Fibroblast of peridontal ligament (primary cell): ENCODE measurements at regions not wholly inside any gene's neighbourhood (a gene's known extent, or its start where the extent isn't known, plus 50 kb on each side); places are given as distances from the start of the nearest gene placed in this dataset.
"Not testable (repeated sequence)": the region's sequence is repeated elsewhere in the genome, so short reads cannot be mapped to it uniquely, and the experiment has no call there.

Source experiments
- DNase-seq: peaks from one replicate; pipeline ENCODE4 v3.0.0-alpha.2; 2010; ENCODE audit errors: extremely low read depth

DNA sequence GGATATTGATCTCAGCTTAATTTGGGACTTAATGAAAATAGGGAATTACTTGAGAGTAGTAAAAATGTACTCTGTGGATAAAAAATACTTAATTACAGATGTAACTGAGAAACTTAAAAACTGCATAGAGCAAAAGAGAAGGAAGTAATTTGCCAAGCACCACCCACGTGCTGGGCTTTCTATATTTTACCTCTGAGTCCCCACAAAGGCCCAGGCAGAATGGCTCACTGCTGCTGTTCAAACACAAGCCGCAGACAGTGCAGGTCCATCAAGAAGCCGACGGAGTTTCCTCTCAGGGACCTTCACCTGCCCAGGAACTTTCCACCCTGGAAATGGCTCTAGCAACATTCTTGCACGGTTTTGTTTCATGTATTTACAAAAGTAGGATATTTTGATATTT lies 77.2 kb upstream of the TRPM1 start:
- no peak for DNase-seq

GRCh38 chr15:31179693-31180092 lies 78.2 kb upstream of the TRPM1 start:
- no peak for DNase-seq

DNA sequence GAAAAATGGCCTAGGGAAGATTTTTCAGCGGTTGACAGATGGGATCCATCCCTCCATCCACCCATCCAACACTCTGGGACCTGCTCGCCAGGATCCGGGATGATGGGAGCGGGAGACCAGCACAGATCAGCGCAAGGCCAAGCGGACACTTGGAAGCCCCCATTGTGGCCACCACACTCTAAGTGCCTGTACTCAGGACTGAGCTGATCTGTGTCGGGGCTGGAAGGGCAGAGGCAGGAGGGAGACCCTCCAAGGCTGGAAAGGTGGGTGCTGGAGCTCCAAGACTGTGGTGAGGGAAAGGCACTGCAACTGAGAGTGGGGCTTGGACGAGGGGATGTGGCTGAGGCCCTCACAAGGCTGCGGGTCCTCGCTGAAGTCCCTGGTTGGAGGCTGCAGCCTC lies 91.8 kb upstream of the TRPM1 start:
- DNase-seq, result no peak

DNA sequence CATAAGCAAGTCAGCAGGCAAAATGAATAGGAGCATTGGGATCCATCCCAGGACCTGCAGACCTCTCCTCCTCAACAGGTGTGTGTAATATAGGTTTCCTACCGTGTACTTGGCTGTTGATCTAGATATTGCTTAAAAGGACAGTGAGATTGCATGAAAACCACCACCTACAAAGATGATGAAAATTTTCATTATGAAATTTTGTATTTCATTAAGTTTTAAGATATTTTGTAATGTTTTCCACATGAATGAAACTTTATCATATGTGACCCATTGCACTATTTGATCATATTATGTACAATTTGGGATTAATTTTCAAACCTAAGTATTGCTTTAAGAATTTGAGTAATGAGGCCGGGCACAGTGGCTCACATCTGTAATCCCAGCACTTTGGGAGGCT lies 94.3 kb upstream of the TRPM1 start:
- no peak for DNase-seq

GRCh38 chr15:31197497-31198414 lies 96.2 kb upstream of the TRPM1 start:
- peak; percentile 7 for DNase-seq

DNA sequence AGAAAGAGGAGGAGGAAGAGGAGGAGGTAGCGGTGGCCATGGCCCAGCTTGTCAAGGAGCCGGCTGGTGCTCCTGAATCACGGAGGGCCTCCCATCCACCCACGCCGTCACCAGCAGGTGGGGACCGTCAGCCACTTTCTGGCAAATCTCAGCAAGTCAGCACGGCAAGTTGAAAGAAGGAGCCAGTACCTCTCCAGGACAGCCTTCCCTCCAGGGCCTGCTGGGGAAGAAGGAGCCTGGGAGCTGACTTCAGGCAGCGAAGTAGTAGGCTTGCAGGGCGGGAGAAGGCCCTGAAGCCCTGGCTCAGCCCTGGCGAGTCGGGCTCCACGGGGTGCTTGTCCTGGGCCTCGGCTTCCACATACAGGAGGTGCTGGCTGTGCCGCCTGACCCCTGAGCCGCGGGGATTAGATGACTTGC lies 99.2 kb upstream of the TRPM1 start:
- DNase-seq, result peak; percentile 71

GRCh38 chr15:31202953-31203352 lies 101.4 kb upstream of the TRPM1 start:
- DNase-seq, result no peak

DNA sequence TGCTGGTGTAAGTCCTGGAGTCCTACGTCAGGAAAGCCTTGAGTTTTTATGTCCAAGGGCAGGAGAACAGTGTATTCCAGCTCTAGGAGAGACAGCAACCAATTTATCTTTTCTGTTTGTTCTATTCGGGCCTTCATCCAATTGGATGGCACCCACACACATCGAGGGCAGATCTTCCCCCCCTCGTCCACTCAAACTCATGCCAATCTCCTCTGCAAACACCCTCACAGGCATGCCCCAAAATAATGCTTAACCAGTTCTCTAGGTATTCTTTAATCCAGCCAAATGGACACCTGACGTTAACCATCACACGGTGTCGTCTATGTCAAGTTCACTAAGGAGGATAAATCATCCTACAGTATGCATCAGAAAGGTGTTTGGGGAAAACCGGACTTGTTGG lies 102.5 kb upstream of the TRPM1 start:
- DNase-seq, result no peak

GRCh38 chr15:31206386-31207181 lies 105.1 kb upstream of the TRPM1 start:
- no peak for DNase-seq

DNA sequence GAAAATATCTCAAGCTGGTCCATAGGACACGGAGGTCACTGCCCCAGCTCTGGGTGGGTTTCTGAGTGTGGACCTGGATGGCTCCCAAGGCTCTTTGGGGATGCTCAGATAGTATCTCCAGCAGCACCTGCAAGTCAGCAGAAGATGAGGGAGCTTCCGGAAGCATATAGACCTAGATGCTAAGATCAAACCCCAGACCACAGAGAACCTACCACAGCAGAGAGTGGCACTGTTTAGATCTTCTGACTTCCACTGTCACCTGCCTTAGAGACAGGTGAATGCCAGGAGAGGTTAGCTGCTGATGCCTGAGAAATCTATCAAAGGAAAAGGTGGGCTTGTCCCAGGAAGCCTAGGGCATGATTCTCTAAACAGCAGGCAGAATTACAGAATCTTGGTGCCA lies 105.7 kb upstream of the TRPM1 start:
- no peak for DNase-seq

DNA sequence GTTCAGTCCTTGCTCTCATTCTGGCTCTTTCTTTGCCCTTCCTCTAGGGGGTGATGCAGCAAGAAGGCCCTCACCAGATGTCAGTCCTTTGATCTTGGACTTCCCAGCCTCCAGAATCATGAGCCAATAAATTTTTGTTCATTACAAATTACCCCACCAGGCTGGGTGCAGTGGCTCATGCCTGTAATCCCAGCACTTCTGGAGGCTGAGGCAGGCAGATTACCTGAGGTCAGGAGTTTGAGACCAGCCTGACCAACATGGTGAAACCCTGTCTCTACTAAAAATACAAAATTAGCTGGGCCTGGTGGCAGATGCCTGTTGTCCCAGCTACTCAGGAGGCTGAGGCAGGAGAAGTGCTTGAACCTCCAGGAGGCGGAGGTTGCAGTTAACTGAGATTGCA lies 106.3 kb upstream of the TRPM1 start:
- DNase-seq, result not testable (repeated sequence)

DNA sequence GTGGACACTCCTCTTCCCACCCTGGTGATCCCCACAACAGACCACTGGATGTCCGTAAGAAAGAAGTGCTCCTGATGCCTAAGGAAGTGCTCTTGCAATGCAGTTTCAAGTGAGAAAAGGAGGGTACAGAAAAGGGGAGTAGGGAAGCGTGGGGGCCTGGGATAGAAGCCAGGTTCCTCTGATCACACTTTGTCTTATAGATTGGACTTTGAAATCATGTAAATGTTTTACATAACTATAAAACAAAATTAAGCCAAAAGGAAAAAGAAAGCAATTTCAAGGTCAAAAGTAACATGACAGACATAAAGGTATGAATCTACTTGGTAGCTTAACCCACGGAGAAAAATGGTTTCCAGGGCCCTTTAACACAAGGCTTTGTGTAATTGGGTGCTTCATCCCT lies 107.3 kb upstream of the TRPM1 start:
- DNase-seq, result no peak

- DNase-seq, result no peak
Observed at GRCh38 chr15:31211353-31211752, 109.8 kb upstream of the TRPM1 start.

DNA sequence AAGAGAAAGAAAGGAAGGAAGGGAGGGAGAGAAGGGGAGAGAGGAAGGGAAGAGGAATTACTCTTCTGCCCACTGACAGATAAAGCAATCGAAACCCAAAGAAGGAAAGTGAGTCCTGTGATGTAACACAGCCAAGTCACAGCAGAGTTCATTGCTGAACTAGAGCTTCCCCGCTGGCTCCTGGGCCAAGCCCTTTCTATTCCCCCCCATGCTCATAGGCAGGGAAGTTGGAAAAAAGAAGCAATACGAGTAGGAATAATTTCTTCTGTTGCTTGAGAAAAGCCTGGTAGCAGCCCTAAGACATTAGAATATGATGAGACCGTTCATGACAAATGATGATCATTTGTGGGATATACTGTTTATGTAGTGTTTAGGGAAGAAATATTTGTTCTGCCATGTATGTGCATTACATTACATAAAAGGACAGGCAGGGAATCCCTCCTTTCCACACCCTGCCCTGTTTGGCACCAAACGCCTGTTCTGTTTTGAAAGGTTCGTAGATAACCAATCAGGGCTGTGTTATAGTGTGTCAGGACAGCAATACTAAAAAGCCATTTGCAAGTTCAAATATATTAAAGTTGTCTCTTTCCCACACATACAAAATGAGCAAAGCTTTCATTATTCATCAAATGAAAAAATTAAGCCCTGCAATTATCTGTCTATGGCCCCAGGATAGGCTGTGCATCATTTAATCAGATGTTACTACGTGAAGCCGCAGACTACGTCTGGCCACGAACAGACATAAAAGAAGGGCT lies 111.0 kb upstream of the TRPM1 start:
- DNase-seq, result no peak

DNA sequence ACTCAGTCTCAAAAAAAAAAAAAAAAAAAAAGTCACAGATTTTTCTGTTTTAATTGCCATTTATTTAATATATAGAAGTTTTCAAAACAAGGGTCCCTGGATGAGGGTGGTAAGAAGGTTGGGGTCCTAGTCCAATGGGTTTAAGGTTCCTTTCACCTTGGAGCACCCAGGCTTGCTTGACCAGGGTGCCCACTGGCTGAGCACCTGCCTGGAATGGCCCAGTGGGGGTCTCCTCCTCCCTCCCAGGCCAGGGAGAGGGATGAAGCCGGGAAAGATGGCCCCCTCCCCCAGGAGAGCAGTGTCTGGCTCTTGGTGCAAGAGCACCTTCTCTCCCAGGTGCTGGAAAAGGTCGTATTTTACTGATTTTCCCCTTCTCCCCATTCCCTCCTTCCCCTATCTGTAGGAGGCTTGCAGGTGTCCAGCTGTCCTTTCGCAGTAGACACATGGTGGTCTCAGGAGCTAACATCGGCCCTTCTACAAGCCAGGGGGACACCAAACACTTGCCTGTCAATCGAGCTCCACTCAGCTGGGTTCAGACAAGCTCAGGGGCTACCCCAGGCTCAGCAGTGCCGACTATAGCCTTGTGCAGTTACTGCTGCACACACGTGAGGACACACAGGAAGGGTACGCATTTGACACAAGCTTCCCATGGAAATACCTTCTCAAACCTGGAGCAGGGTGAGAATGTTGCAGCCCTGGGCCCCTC lies 112.3 kb upstream of the KLF13 start:
- DNase-seq, result no peak

GRCh38 chr15:31214864-31215489 lies 111.7 kb upstream of the KLF13 start:
- peak; percentile 18 for DNase-seq

DNA sequence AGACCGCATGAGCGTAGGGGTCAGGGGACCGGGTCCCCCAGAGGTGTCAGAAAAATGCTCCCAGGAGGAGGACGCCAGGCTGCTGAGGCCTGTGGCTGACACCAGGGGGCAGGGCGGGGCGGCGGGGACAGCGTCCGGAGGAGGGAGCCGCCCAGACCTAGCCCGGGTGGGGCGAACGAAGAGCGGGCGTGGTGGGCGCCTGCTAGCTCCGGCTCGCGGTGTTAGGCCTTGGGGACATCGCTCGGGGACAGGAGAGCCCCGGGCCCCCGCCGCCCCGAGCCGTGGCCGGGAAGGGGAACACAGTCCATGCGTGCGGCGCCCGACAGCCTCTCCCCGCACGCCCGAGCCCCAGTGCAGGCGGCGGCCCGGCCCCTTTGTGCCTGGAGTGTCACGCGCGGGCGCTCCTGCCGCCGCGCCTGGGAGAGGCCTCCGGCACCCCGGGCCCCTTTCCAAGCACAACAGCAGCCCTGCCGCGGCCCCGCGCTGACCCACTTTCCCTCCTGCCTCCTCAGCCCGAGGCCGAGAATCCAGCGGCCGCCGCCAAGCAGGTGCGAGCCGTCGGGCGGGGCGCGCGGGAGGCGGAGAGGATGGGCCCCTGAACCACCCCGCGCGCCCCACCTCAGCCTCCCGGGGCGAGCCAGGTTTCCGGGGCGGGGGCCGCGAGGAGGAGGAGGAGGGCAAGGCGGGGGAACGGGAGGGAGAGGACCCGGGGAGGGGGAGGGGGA lies 111.0 kb upstream of the KLF13 start:
- peak; percentile 20 for DNase-seq

DNA sequence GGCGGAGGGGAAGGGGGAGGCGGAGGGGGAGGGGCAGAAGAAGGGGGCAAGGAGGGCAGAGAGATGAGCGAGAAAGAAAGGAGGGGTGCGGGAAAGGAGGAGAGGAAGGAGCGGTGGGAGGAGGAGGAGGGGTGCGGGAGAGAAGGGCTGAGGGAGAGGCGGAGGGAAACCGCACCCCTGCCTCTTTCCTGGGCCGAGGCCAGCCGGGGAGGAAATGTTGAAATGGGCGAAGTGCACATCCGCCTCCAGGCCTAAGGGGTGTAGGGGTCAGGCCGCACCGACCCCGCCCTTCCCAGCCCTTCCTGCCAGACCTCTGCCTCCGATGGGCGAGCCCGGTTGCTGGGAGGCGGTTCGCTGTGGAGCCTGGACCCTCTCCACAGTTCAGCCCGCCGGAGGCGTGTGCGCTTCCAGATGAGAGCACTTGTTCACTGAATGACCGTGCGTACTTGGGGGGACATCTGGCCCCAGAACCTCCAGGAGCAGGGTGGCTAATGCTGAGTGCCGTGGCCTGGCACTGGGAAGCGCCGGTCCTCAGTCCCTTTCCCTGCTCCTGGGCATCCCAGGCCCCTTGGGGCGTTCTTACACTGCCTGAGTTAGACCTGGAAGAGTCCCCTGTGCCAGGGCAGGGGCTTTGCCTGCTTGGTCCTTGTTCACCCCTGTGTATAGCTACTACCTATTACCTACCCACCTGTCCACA lies 110.3 kb upstream of the KLF13 start:
- DNase-seq, result peak; percentile 33

GRCh38 chr15:31217067-31217466 lies 109.6 kb upstream of the KLF13 start:
- no peak for DNase-seq
